OCI-LY3 (cell line): ENCODE measurements at regions not wholly inside any gene's neighbourhood (a gene's known extent, or its start where the extent isn't known, plus 50 kb on each side); places are given as distances from the start of the nearest gene placed in this dataset.

ENCODE experiments used
- H2AFZ ChIP-seq: fragments of 200-600, 300-600 bp; shearing (Covaris generic); 2 replicates; pipeline ENCODE4 v1.6.0; 2014; ENCODE audit warnings: antibody characterized with exemption, low read depth, low read length
- H3K27ac ChIP-seq: fragments of 200-600, 300-600 bp; sonication (generic); 2 replicates; pipeline ENCODE4 v1.5.1; 2014; ENCODE audit warnings: mild to moderate bottlenecking, low read length, moderate library complexity, mixed read lengths
- H3K27me3 ChIP-seq: fragments of 200-600, 300-600 bp; sonication (generic); 2 replicates; pipeline ENCODE4 v1.6.1; 2014; ENCODE audit warnings: low read depth, low read length, mixed read lengths
- H3K36me3 ChIP-seq: fragments of 200-600, 300-600 bp; sonication (generic); replicated peaks from 2 replicates; pipeline ENCODE3; 2014; ENCODE audit warnings: low read depth, low read length, mixed read lengths
- H3K4me1 ChIP-seq: fragments of 300-600, 200-600 bp; sonication (generic); 2 replicates; pipeline ENCODE4 v1.6.1; 2014; ENCODE audit warnings: low read length, mixed read lengths
- H3K4me2 ChIP-seq: fragments of 200-600, 300-600 bp; sonication (generic); 2 replicates; pipeline ENCODE4 v1.6.1; 2014; ENCODE audit warnings: low read length, mixed read lengths
- H3K4me3 ChIP-seq: fragments of 300-600, 200-600 bp; sonication (generic); 2 replicates; pipeline ENCODE4 v1.5.1; 2014; ENCODE audit warnings: antibody characterized with exemption, mild to moderate bottlenecking, low read length, moderate library complexity
- H3K79me2 ChIP-seq: fragments of 300-600, 200-600 bp; shearing (Covaris generic); 2 replicates; pipeline ENCODE4 v1.6.1; 2014; ENCODE audit warnings: mild to moderate bottlenecking, low read length, mixed read lengths
- H3K9ac ChIP-seq: fragments of 300-600, 200-600 bp; shearing (Covaris generic); 2 replicates; pipeline ENCODE4 v1.6.0; 2014; ENCODE audit warnings: mild to moderate bottlenecking, low read length, moderate library complexity
- H3K9me3 ChIP-seq: fragments of 200-600, 300-600 bp; shearing (Covaris generic); 2 replicates; pipeline ENCODE4 v1.6.1; 2014; ENCODE audit warnings: low read length, mixed read lengths; ENCODE audit not compliant: insufficient read depth
- H4K20me1 ChIP-seq: fragments of 200-600, 300-600 bp; sonication (generic); 2 replicates; pipeline ENCODE4 v1.6.1; 2016; ENCODE audit warnings: low read length, mixed read lengths; ENCODE audit not compliant: insufficient read depth
- CTCF ChIP-seq: fragments of 200-600, 300-600 bp; sonication (generic); IDR thresholded peaks from 2 replicates; pipeline ENCODE4 v1.5.1; 2014; ENCODE audit warnings: antibody characterized with exemption, low read length, low read depth
- EZH2phosphoT487 ChIP-seq: fragments of 200-600 bp; shearing (Covaris generic); IDR thresholded peaks from 2 replicates; pipeline ENCODE4 v1.6.1; 2018; ENCODE audit warnings: antibody characterized with exemption, mixed run types, low read depth

- Histone ChIP-seq H3K9me3 (no peaks in the 10 kb centered on the region), H3K4me1 (peaks cover 13% of the 10 kb centered on the region), H3K4me2 (peak overlapping the region; percentile 21), H3K27me3 (no peaks in the 10 kb centered on the region), H4K20me1 (no peaks in the 10 kb centered on the region), H3K27ac (no peak overlapping the region), H2AFZ (no peak overlapping the region), H3K4me3 (no peak overlapping the region), H3K36me3 (no peaks in the 10 kb centered on the region), H3K79me2 (no peaks in the 10 kb centered on the region), H3K9ac (no peak overlapping the region)
- no peak for TF ChIP-seq EZH2phosphoT487
Measured at GRCh38 chr4:124555959-124556358, 156.6 kb downstream of the ANKRD50 start.

DNA sequence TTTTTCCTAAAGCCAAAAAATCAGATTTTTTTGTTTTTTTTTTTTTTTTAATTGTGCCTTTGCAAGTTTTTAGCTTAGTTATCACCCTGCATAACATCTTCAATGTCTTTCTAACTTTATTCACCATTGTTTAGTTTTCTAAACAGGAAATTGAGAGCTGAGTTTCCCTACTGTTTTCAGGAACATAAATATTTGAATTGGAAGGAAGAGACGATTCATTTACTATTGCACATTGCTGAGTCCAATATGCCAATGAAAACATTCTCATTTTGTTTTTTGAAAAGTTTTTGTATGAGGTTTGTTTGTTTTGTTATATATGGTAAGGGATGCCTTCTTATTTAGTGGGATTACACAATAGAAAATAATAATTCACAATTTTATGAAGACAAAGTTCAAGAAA is 148.4 kb downstream of the ANKRD50 start:
- no peaks in the 10 kb centered on the region for H3K79me2 ChIP-seq
- no peaks in the 10 kb centered on the region for H3K9me3 ChIP-seq
- H4K20me1 ChIP-seq = no peaks in the 10 kb centered on the region
- H3K4me3 ChIP-seq = no peak overlapping the region
- H3K27me3 ChIP-seq = no peaks in the 10 kb centered on the region
- TF ChIP-seq CTCF (no peak), EZH2phosphoT487 (no peak)
- H3K36me3 ChIP-seq = no peaks in the 10 kb centered on the region
- H3K27ac ChIP-seq = no peak overlapping the region
- H3K4me1 ChIP-seq = no peaks in the 10 kb centered on the region
- H3K9ac ChIP-seq = no peak overlapping the region
- H3K4me2 ChIP-seq = no peak overlapping the region
- no peak overlapping the region for H2AFZ ChIP-seq

GRCh38 chr4:124565371-124565770 is 147.2 kb downstream of the ANKRD50 start:
- no peak overlapping the region for H3K27ac ChIP-seq
- H3K9me3 ChIP-seq = no peaks in the 10 kb centered on the region
- H3K4me1 ChIP-seq = no peaks in the 10 kb centered on the region
- no peak overlapping the region for H2AFZ ChIP-seq
- no peaks in the 10 kb centered on the region for H3K36me3 ChIP-seq
- TF ChIP-seq CTCF (no peak), EZH2phosphoT487 (no peak)
- no peaks in the 10 kb centered on the region for H3K27me3 ChIP-seq
- no peaks in the 10 kb centered on the region for H3K79me2 ChIP-seq
- H3K4me3 ChIP-seq = no peak overlapping the region
- H3K9ac ChIP-seq = no peak overlapping the region
- H4K20me1 ChIP-seq = no peaks in the 10 kb centered on the region
- H3K4me2 ChIP-seq = no peak overlapping the region

- Histone ChIP-seq H3K27me3 (no peaks in the 10 kb centered on the region), H4K20me1 (no peaks in the 10 kb centered on the region), H3K9me3 (no peaks in the 10 kb centered on the region), H3K27ac (no peak overlapping the region), H3K36me3 (no peaks in the 10 kb centered on the region), H3K4me3 (no peak overlapping the region), H3K4me1 (no peaks in the 10 kb centered on the region), H3K79me2 (no peaks in the 10 kb centered on the region), H2AFZ (no peak overlapping the region), H3K9ac (no peak overlapping the region), H3K4me2 (no peak overlapping the region)
- TF ChIP-seq EZH2phosphoT487 (no peak), CTCF (no peak)
Measured at GRCh38 chr4:124566030-124566429, 146.5 kb downstream of the ANKRD50 start.

GRCh38 chr4:124573056-124573455 is 139.5 kb downstream of the ANKRD50 start:
- Histone ChIP-seq H3K4me2 (no peak overlapping the region), H3K27me3 (no peaks in the 10 kb centered on the region), H3K4me1 (no peaks in the 10 kb centered on the region), H3K9ac (no peak overlapping the region), H2AFZ (no peak overlapping the region), H3K79me2 (no peaks in the 10 kb centered on the region), H3K4me3 (no peak overlapping the region), H3K27ac (no peak overlapping the region), H3K36me3 (no peaks in the 10 kb centered on the region), H4K20me1 (no peaks in the 10 kb centered on the region), H3K9me3 (no peaks in the 10 kb centered on the region)
- TF ChIP-seq EZH2phosphoT487 = no peak
- no peak for TF ChIP-seq CTCF
